K562 (cell line): ENCODE measurements at regions not wholly inside any gene's neighbourhood (a gene's known extent, or its start where the extent isn't known, plus 50 kb on each side); places are given as distances from the start of the nearest gene placed in this dataset.
"Not testable (repeated sequence)": the region's sequence is repeated elsewhere in the genome, so short reads cannot be mapped to it uniquely, and the experiment has no call there.

Experiments used
- ATAC-seq: fragments of 200-7000 bp; cut with Tn5 transposase; 3 replicates; pipeline ENCODE4 v1.9.1; 2020; ENCODE audit warnings: moderate library complexity
- BruUV-seq: library from RNA; stranded (reverse); fragments of 400-500 nt; replicated peaks from 2 replicates; lab custom pipeline; 2021; lab: Mats Ljungman, UMichigan
- CTCF ChIA-PET: fragments of 300-600 bp; formaldehyde crosslinking; extraction: SDS; loops from one replicate; lab custom pipeline; 2021; ENCODE audit warnings: low intra/inter-chr PET ratio; lab: Yijun Ruan, JAX
- POLR2A ChIA-PET: fragments of 300-600, 350-650 bp; sonication (Branson Sonifier 250); formaldehyde crosslinking; extraction: SDS; loops from one replicate; lab custom pipeline; 2021; ENCODE audit warnings: antibody characterized with exemption, inconsistent platforms; lab: Yijun Ruan, JAX
- DNase-seq, 4 experiments: peaks; one replicate each; pipeline versions ENCODE4 v3.0.0 to v3.0.0-alpha.2; 2011 to 2018; ENCODE audit warnings: low spot score in 3 of 4, mixed read lengths in 3 of 4; ENCODE audit errors: extremely low read depth in 1 of 4
- FAIRE-seq: peaks from 2 replicates; lab custom pipeline; 2011; peaks lifted over from hg19 to GRCh38; lab: Jason Lieb, UNC
- H2AFZ ChIP-seq: 2 replicates; pipeline ENCODE4 v1.6.0; 2011; ENCODE audit warnings: low read depth, low read length, control low read depth, inconsistent platforms
- H3K27ac ChIP-seq: fragments of 200-600 bp; 3 replicates; pipeline ENCODE4 v1.8.0; 2011; ENCODE audit warnings: low read depth, mild to moderate bottlenecking, control low read depth, inconsistent platforms, low read length, moderate library complexity, mixed read lengths; ENCODE audit errors: extremely low read depth
- H3K27me3 ChIP-seq, 2 experiments: fragments of 300-600 bp in 1 of 2; 2 replicates in 1 of 2; 3 replicates in 1 of 2; pipeline versions ENCODE4 v1.6.0 to v1.8.0; 2011; ENCODE audit warnings: inconsistent platforms in 2 of 2, low read length in 2 of 2, mild to moderate bottlenecking in 1 of 2, mixed read lengths in 1 of 2, moderate library complexity in 1 of 2; ENCODE audit not compliant: control insufficient read depth in 2 of 2, insufficient read depth in 2 of 2
- H3K36me3 ChIP-seq: fragments of 300-600 bp; 3 replicates; pipeline ENCODE4 v1.8.0; 2011; ENCODE audit warnings: mild to moderate bottlenecking, low read length, inconsistent platforms; ENCODE audit not compliant: control insufficient read depth, insufficient read depth
- H3K4me1 ChIP-seq, 2 experiments: fragments of 200-600 bp in 1 of 2; replicated peaks in 1 of 2; 2 replicates in 1 of 2; 3 replicates in 1 of 2; pipeline versions ENCODE4 v1.5.1 to v1.8.0; 2011; ENCODE audit warnings: inconsistent platforms in 2 of 2, low read length in 2 of 2, mild to moderate bottlenecking in 1 of 2, mixed read lengths in 1 of 2, moderate library complexity in 1 of 2; ENCODE audit not compliant: control insufficient read depth in 2 of 2, insufficient read depth in 2 of 2
- H3K4me2 ChIP-seq: 2 replicates; pipeline ENCODE4 v1.6.1; 2011; ENCODE audit warnings: low read length, control low read depth, inconsistent platforms, mixed read lengths; ENCODE audit not compliant: insufficient read depth
- H3K4me3 ChIP-seq: fragments of 200-600 bp; sonication (generic), shearing (Covaris generic); 2 replicates; pipeline ENCODE4 v1.5.1; 2016; ENCODE audit warnings: control low read depth, inconsistent platforms
- H3K79me2 ChIP-seq: fragments of 200-600 bp; 3 replicates; pipeline ENCODE4 v1.8.0; 2011; ENCODE audit warnings: low read length, inconsistent platforms; ENCODE audit not compliant: control insufficient read depth, insufficient read depth
- H3K9ac ChIP-seq, 2 experiments: 2 replicates each; pipeline versions ENCODE4 v1.6.0 to v1.6.1; 2011; ENCODE audit warnings: low read depth in 2 of 2, low read length in 2 of 2, control low read depth in 1 of 2, inconsistent platforms in 1 of 2, mild to moderate bottlenecking in 1 of 2, mixed read lengths in 1 of 2; ENCODE audit not compliant: insufficient read depth in 1 of 2
- H3K9me1 ChIP-seq: one replicate; pipeline ENCODE4 v1.6.0; 2011; ENCODE audit warnings: inconsistent platforms, mild to moderate bottlenecking, low read length, moderate library complexity; ENCODE audit not compliant: control insufficient read depth, insufficient read depth
- H3K9me3 ChIP-seq: replicated peaks from 2 replicates; pipeline ENCODE4 v1.5.1; 2011; ENCODE audit warnings: low read depth, low read length, inconsistent platforms; ENCODE audit not compliant: control insufficient read depth, insufficient read depth
- H4K20me1 ChIP-seq: replicated peaks from 2 replicates; pipeline ENCODE4 v1.6.1; 2011; ENCODE audit warnings: low read length, inconsistent platforms, mixed read lengths; ENCODE audit not compliant: control insufficient read depth, insufficient read depth
- ARNT ChIP-seq, 2 experiments: fragments of 450-650 bp; IDR thresholded peaks; 2 replicates each; pipeline ENCODE4 v1.6.1; 2016; ENCODE audit warnings: mild to moderate bottlenecking in 1 of 2
- CREM ChIP-seq: IDR thresholded peaks from 2 replicates; pipeline ENCODE4 v1.6.1; 2014; ENCODE audit warnings: antibody characterized with exemption, low read depth
- ESRRB ChIP-seq: fragments of 250-450 bp; sonication (Bioruptor Pico); IDR thresholded peaks from 2 replicates; pipeline ENCODE4 v1.5.0; 2020; ENCODE audit warnings: mild to moderate bottlenecking, moderate library complexity, borderline replicate concordance
- ETV5 ChIP-seq: sonication (generic); formaldehyde crosslinking; IDR thresholded peaks from 2 replicates; pipeline ENCODE4 v1.4.0; 2020; ENCODE audit warnings: low read depth, mild to moderate bottlenecking, missing genetic modification reagents
- RBM25 ChIP-seq: fragments of 200-400 bp; formaldehyde crosslinking; IDR thresholded peaks from 2 replicates; pipeline ENCODE4 v1.6.1; 2018; ENCODE audit warnings: low read length, low read depth, moderate library complexity; ENCODE audit not compliant: severe bottlenecking
- ZNF146 ChIP-seq: IDR thresholded peaks from one replicate; pipeline ENCODE4 v1.6.1; 2018; ENCODE audit warnings: missing compliant biosample characterization; ENCODE audit not compliant: unreplicated experiment
- ZNF785 ChIP-seq: fragments of 250-450 bp; sonication (Bioruptor Pico); IDR thresholded peaks from 2 replicates; pipeline ENCODE4 v1.4.0; 2020; ENCODE audit warnings: mild to moderate bottlenecking
- WGBS: fragments of 100-300 bp; shearing (Covaris generic); methylation state at CpG from one replicate; pipeline ENCODE4 v1.1.6; 2016; ENCODE audit warnings: low coverage, mixed read lengths; ENCODE audit not compliant: insufficient coverage; ENCODE audit errors: missing lambda C conversion rate; 5-methylcytosine and 5-hydroxymethylcytosine counted together
- in situ Hi-C: fragments of 300-500 bp; cut with MboI; formaldehyde crosslinking; loops from 4 replicates; pipeline ENCODE4 v1.15.0; 2018; ENCODE audit warnings: inconsistent platforms, mixed read lengths
- intact Hi-C: fragments of 100-400 bp; cut with micrococcal nuclease; formaldehyde crosslinking; loops from 2 replicates; pipeline ENCODE4 v1.14.2; 2022
- TF ChIP-seq, protein P1 (sequence below): fragments of 150-350 bp; conservative IDR thresholded peaks from 2 replicates; pipeline ENCODE4 v1.6.1; 2014; ENCODE audit warnings: low read length

GRCh38 chr1:118511922-118512321, 326.9 kb upstream of the SPAG17 start:
- DNase-seq, CTCF ChIA-PET, intact Hi-C loops: not testable (repeated sequence)

GRCh38 chr1:118504867-118505266, 319.8 kb upstream of the SPAG17 start:
- H3K9ac ChIP-seq = no peak overlapping the region
- no peaks in the 10 kb centered on the region for H3K9me3 ChIP-seq
- H3K4me2 ChIP-seq = no peak overlapping the region
- H3K9me1 ChIP-seq = no peaks in the 10 kb centered on the region
- no peak overlapping the region for H3K27ac ChIP-seq
- ChIA-PET CTCF (no interaction called here), POLR2A (no interaction called here)
- no peak overlapping the region for H3K4me3 ChIP-seq
- ATAC-seq = no peak
- no peaks in the 10 kb centered on the region for H3K36me3 ChIP-seq
- no peak for DNase-seq
- no peaks in the 10 kb centered on the region for H3K79me2 ChIP-seq
- intact Hi-C loops (loop anchor here (10.0 kb wide), 1 partner anchor 60 kb away; no protein-coding TSS in a partner anchor), in situ Hi-C loops (no loop called here)
- no peak for TF ChIP-seq ESRRB (CRISPR knock-in tag)
- TF ChIP-seq ARNT (IDR thresholded peaks at IDR 0.05) = no peak
- TF ChIP-seq, protein P1, sequence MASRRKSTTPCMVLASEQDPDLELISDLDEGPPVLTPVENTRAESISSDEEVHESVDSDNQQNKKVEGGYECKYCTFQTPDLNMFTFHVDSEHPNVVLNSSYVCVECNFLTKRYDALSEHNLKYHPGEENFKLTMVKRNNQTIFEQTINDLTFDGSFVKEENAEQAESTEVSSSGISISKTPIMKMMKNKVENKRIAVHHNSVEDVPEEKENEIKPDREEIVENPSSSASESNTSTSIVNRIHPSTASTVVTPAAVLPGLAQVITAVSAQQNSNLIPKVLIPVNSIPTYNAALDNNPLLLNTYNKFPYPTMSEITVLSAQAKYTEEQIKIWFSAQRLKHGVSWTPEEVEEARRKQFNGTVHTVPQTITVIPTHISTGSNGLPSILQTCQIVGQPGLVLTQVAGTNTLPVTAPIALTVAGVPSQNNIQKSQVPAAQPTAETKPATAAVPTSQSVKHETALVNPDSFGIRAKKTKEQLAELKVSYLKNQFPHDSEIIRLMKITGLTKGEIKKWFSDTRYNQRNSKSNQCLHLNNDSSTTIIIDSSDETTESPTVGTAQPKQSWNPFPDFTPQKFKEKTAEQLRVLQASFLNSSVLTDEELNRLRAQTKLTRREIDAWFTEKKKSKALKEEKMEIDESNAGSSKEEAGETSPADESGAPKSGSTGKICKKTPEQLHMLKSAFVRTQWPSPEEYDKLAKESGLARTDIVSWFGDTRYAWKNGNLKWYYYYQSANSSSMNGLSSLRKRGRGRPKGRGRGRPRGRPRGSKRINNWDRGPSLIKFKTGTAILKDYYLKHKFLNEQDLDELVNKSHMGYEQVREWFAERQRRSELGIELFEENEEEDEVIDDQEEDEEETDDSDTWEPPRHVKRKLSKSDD = no peak
- TF ChIP-seq CREM = no peak
- TF ChIP-seq ETV5 (CRISPR knock-in tag) = no peak
- TF ChIP-seq ZNF785 (CRISPR knock-in tag) = no peak
- H4K20me1 ChIP-seq = no peaks in the 10 kb centered on the region
- 1% methylated on average over 4 of the region's 4 CpGs for WGBS
- no peaks in the 10 kb centered on the region for H3K4me1 ChIP-seq
- no peak for FAIRE-seq
- H3K27me3 ChIP-seq = no peaks in the 10 kb centered on the region
- BruUV-seq = no TSS peak
- H2AFZ ChIP-seq = no peak overlapping the region

More at GRCh38 chr1:118511922-118512321, 326.9 kb upstream of the SPAG17 start:
- H3K4me1 ChIP-seq, FAIRE-seq, H3K79me2 ChIP-seq, H4K20me1 ChIP-seq, H3K4me2 ChIP-seq, H2AFZ ChIP-seq, H3K9ac ChIP-seq, ATAC-seq, BruUV-seq, H3K36me3 ChIP-seq, in situ Hi-C loops, H3K27ac ChIP-seq, POLR2A ChIA-PET, H3K9me1 ChIP-seq, H3K27me3 ChIP-seq, H3K4me3 ChIP-seq, H3K9me3 ChIP-seq: not testable (repeated sequence)
- TF ChIP-seq RBM25 (peak; percentile 16), ZNF146 (CRISPR knock-in tag) (peak; percentile 82)
- 0% methylated on average over 1 of the region's 1 CpG for WGBS
